ENCODE measurements at regions not wholly inside any gene's neighbourhood (a gene's known extent, or its start where the extent isn't known, plus 50 kb on each side); places are given as distances from the start of the nearest gene placed in this dataset.

DNA sequence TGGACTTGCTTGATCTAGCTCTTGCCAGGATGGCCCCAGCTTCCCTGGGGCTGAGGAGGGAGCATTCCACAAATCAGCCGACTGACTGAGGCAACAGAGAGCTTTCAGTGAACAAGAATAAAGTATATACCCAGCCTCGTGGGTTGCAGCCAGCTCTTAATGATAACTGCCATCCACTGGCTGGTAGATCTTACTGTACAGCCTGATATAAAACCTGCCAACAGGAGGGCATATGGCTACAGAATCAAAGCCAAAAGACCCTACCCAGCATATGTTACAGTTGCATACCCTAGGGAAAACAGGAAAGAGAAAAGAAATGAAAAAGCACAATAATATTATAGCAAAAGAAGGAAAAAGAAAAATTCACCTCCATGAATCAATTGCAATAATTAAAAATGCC is 775.9 kb upstream of the KIF2B start:
- H3K4me3 ChIP-seq (ENCODE audit: low read depth, low read length), result no peak overlapping the region
- TF ChIP-seq, protein P1, sequence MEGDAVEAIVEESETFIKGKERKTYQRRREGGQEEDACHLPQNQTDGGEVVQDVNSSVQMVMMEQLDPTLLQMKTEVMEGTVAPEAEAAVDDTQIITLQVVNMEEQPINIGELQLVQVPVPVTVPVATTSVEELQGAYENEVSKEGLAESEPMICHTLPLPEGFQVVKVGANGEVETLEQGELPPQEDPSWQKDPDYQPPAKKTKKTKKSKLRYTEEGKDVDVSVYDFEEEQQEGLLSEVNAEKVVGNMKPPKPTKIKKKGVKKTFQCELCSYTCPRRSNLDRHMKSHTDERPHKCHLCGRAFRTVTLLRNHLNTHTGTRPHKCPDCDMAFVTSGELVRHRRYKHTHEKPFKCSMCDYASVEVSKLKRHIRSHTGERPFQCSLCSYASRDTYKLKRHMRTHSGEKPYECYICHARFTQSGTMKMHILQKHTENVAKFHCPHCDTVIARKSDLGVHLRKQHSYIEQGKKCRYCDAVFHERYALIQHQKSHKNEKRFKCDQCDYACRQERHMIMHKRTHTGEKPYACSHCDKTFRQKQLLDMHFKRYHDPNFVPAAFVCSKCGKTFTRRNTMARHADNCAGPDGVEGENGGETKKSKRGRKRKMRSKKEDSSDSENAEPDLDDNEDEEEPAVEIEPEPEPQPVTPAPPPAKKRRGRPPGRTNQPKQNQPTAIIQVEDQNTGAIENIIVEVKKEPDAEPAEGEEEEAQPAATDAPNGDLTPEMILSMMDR (conservative IDR thresholded peaks at IDR 0.05; ENCODE audit: low read depth, low read length), result no peak
- DNase-seq (ENCODE audit: low read depth), result no peak

DNA sequence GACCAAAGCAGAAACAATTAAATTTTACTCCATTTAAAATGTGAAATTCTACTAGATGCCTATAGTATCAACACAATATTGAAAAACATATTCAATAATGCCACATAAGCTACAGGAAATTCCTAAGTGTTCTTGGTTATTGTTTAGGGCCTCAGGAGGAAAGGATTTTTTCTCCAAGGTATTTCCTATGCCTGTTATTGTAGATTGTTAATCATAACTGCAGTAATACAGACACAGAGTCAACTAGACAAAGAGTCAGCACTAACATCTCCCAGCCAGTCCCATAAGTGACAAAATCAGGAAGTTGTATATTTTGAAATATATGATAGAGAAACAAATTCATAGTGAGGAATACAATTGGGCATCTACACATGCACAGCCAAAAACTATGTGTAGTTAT is 782.7 kb upstream of the KIF2B start:
- H3K4me3 ChIP-seq (ENCODE audit: low read depth, low read length), result no peak overlapping the region
- no peak for DNase-seq (ENCODE audit: low read depth)
- TF ChIP-seq, protein P1 (conservative IDR thresholded peaks at IDR 0.05; ENCODE audit: low read depth, low read length), result no peak

DNA sequence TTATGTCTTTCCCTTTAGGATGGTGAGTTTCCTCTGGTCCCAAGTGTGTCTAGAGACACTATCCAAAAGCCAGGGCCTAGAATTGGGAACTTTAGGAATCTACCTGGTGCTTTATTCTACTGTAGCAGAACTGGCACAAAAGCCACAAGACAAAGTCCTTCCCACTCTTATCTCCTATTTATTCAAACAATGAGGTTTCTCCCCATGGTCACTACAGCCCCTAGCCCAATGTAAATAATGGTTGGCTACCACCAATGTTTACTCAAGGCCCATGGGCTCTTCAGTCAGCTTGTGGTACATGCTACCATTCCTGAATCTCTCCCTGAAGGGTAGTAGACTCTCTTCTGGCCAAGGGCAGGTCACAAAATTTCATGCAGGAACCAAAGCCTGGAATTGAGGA is 789.4 kb upstream of the KIF2B start:
- no peak overlapping the region for H3K4me3 ChIP-seq (ENCODE audit: low read depth, low read length)
- TF ChIP-seq, protein P1 (conservative IDR thresholded peaks at IDR 0.05; ENCODE audit: low read depth, low read length), result no peak
- DNase-seq (ENCODE audit: low read depth), result no peak

DNA sequence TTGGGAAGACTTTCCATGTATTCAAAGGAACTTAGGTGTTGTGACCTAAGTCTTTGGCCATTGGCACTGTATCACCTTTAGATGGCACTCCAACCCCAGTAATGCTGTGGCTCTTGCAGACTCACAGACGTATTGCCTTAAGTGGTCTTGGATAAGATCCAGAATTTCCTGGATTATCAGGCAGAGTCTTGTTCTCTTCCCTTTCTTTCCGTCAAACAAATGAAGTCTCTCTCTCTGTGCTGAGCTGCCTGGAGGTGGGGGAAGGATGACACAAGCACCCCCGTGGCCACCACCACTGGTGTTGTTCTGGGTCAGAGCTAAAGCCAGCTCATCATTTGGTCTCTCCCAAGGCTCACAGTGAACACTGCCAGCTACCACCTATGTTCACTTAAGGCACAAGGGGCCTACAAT is 789.9 kb upstream of the KIF2B start:
- TF ChIP-seq, protein P1 (conservative IDR thresholded peaks at IDR 0.05; ENCODE audit: low read depth, low read length), result peak; percentile 84

DNA sequence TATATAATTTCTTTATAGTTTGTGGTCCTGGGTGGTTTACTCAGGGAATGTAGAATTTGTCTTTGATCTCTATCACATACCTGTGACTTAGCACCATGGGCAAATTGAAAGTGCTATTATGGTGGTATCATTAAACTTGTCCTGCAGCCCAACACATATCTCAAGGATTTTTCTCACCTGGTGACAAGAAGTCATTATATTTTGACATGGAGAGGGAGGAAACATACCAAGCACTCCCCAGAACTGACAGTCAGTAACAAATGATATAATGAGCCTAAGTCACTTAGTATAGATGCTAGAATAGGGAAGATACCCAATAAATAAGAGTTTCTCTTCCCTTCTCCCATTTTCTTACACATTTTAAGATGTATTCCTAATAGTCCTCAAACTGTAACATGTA is 805.5 kb upstream of the KIF2B start:
- H3K4me3 ChIP-seq (ENCODE audit: low read depth, low read length), result no peak overlapping the region
- DNase-seq (ENCODE audit: low read depth), result no peak
- TF ChIP-seq, protein P1 (conservative IDR thresholded peaks at IDR 0.05; ENCODE audit: low read depth, low read length), result no peak

More for the DNA sequence above, 789.9 kb upstream of the KIF2B start:
- H3K4me3 ChIP-seq (ENCODE audit: low read depth, low read length), result no peak overlapping the region
- DNase-seq (ENCODE audit: low read depth), result peak; percentile 56

DNA sequence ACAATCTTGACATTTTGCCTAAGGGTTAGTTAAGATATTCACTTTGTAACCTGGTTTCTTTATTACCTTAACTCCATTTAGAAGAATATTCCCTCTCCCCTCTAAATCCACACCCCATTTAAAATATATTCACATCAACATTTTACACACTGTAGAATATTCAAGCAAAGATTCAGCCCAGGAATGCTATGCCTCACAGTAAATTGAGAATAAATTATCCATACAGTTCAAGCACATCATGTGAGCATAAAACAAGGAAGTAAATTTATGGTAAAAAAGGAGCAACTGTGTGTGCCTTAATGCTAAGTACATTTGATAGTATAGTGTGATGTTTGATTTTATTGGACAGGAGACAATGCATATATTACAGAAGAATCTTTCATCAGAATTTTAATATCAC is 806.6 kb upstream of the KIF2B start:
- no peak overlapping the region for H3K4me3 ChIP-seq (ENCODE audit: low read depth, low read length)

DNA sequence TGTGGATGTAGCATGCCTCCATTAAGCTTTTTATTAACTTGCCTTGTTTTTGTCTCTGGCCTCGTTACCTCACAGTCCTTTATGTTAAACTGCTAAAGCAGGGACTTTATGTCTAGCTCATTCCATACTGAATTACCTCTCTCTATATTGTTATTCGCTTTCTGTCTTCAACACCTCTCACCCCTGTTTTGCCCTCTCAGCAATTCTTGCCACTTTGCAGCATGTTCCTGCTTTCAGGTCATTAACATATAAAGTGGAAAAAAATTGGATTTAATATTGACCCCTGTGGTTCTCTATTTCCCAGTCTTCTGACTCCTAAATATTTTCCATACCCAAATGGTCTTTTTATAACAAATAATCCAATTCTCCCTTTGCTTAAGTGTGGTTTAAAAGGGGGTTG is 810.4 kb upstream of the KIF2B start:
- TF ChIP-seq, protein P1 (conservative IDR thresholded peaks at IDR 0.05; ENCODE audit: low read depth, low read length), result no peak
- no peak for DNase-seq (ENCODE audit: low read depth)
- H3K4me3 ChIP-seq (ENCODE audit: low read depth, low read length), result no peak overlapping the region

More for the DNA sequence above, 806.6 kb upstream of the KIF2B start:
- DNase-seq (ENCODE audit: low read depth), result no peak
- TF ChIP-seq, protein P1 (conservative IDR thresholded peaks at IDR 0.05; ENCODE audit: low read depth, low read length), result no peak

Measured in epithelial cell of proximal tubule (primary cell).